CD4-positive, alpha-beta T cell (primary cell): ENCODE measurements at regions not wholly inside any gene's neighbourhood (a gene's known extent, or its start where the extent isn't known, plus 50 kb on each side); places are given as distances from the start of the nearest gene placed in this dataset.

Experiments
- ATAC-seq: fragments of 200-7000 bp; cut with Tn5 transposase; one replicate; pipeline ENCODE4 v1.10.0; 2022; ENCODE audit warnings: mild to moderate bottlenecking; ENCODE audit not compliant: poor library complexity
- CTCF ChIA-PET: fragments of 350-600 bp; sonication (Branson Sonifier 250); formaldehyde crosslinking; loops from one replicate; lab custom pipeline; 2021; ENCODE audit warnings: antibody characterized with exemption, inconsistent platforms; lab: Charles Lee
- POLR2A ChIA-PET: fragments of 350-600 bp; sonication (Branson Sonifier 250); formaldehyde crosslinking; loops from one replicate; lab custom pipeline; 2021; ENCODE audit warnings: antibody characterized with exemption, inconsistent platforms; lab: Charles Lee
- DNase-seq, 14 experiments: peaks; one replicate each; pipeline ENCODE4 v3.0.0-alpha.2; 2013 to 2020; ENCODE audit warnings: mixed read lengths in 2 of 14
- H3K27ac ChIP-seq, 2 donors: one replicate each; pipeline versions ENCODE4 v1.5.1 to v1.7.0; 2013; ENCODE audit warnings: low read length in 2 of 2, low read depth in 1 of 2, mild to moderate bottlenecking in 1 of 2
- H3K27me3 ChIP-seq, 2 experiments: 1 replicate in 1 of 2; 2 replicates in 1 of 2; pipeline versions ENCODE4 v1.6.1 to v1.7.0; 2013; ENCODE audit warnings: low read length in 2 of 2, control low read depth in 1 of 2, mild to moderate bottlenecking in 1 of 2, moderate library complexity in 1 of 2; ENCODE audit not compliant: insufficient read depth in 2 of 2, control insufficient read depth in 1 of 2
- H3K36me3 ChIP-seq: one replicate; pipeline ENCODE4 v1.6.1; 2013; ENCODE audit warnings: low read length, control low read depth; ENCODE audit not compliant: insufficient read depth
- H3K4me1 ChIP-seq: one replicate; pipeline ENCODE4 v1.6.1; 2013; ENCODE audit warnings: low read length, control low read depth; ENCODE audit not compliant: insufficient read depth
- H3K4me3 ChIP-seq: one replicate; pipeline ENCODE4 v1.5.1; 2013; ENCODE audit warnings: mild to moderate bottlenecking, low read length, moderate library complexity
- H3K9me3 ChIP-seq, 2 experiments: 1 replicate in 1 of 2; 2 replicates in 1 of 2; pipeline versions ENCODE4 v1.6.1 to v1.7.0; 2013; ENCODE audit warnings: low read length in 2 of 2, mild to moderate bottlenecking in 2 of 2, control low read depth in 1 of 2, moderate library complexity in 1 of 2; ENCODE audit not compliant: control insufficient read depth in 1 of 2, insufficient read depth in 1 of 2
- H3K27ac Mint-ChIP-seq: one replicate; pipeline ENCODE4 v1.8.0; 2020; ENCODE audit warnings: mixed read lengths
- H3K27me3 Mint-ChIP-seq: one replicate; pipeline ENCODE4 v1.8.0; 2021; ENCODE audit warnings: mixed read lengths
- H3K36me3 Mint-ChIP-seq: one replicate; pipeline ENCODE4 v1.8.0; 2021; ENCODE audit warnings: low read depth, mixed read lengths
- H3K4me1 Mint-ChIP-seq: one replicate; pipeline ENCODE4 v1.8.0; 2021; ENCODE audit warnings: low read depth, mixed read lengths
- H3K4me3 Mint-ChIP-seq: one replicate; pipeline ENCODE4 v1.8.0; 2020; ENCODE audit warnings: mild to moderate bottlenecking, mixed read lengths
- H3K9me3 Mint-ChIP-seq: one replicate; pipeline ENCODE4 v1.8.0; 2020; ENCODE audit warnings: mixed read lengths
- intact Hi-C, 2 experiments: fragments of 100-400 bp; cut with DNase I in 1 of 2; cut with micrococcal nuclease in 1 of 2; formaldehyde crosslinking; loops; one replicate each; pipeline versions ENCODE4 v1.15.1 to v1.9.0; 2023 to 2025; cut with DNase I, micrococcal nuclease
- TF ChIP-seq, protein P1 (sequence below): fragments of 200-600 bp; IDR thresholded peaks from one replicate; pipeline ENCODE4 v1.8.0; 2022; ENCODE audit warnings: antibody characterized with exemption, mild to moderate bottlenecking

DNA sequence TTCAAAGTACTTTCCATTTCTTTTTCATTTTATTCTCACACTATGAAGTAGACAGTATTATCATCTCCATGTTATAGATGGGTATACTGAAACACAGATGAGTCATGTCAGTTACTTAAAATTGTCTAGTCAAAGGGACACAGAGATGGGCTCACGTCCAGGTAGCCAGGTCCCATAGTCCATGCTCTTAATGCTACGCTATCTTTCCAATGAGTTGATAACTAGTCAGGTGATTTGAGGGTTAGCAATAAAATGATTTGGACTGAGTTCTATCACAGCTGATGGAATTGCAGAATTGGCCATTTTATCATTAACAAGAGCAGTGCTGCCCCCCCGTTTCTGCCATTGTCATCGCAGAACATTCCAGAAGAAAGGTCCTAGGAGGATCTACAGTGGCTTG is 318.9 kb downstream of the DLEU7 start:
- Histone ChIP-seq H3K27me3 (no peaks in the 10 kb centered on the region), H3K4me1 (peaks cover 17% of the 10 kb centered on the region), H3K9me3 (no peaks in the 10 kb centered on the region), H3K36me3 (no peaks in the 10 kb centered on the region), H3K27ac (no peak overlapping the region), H3K4me3 (no peak overlapping the region)
- Mint-ChIP-seq H3K27me3 (no peaks in the 10 kb centered on the region), H3K9me3 (no peaks in the 10 kb centered on the region), H3K4me3 (no peak overlapping the region), H3K27ac (no peak overlapping the region), H3K4me1 (peaks cover 32% of the 10 kb centered on the region), H3K36me3 (no peaks in the 10 kb centered on the region)
- DNase-seq: no peak
- intact Hi-C loops: no loop called here
- ChIA-PET POLR2A (no interaction called here), CTCF (no interaction called here)
- TF ChIP-seq, protein P1, sequence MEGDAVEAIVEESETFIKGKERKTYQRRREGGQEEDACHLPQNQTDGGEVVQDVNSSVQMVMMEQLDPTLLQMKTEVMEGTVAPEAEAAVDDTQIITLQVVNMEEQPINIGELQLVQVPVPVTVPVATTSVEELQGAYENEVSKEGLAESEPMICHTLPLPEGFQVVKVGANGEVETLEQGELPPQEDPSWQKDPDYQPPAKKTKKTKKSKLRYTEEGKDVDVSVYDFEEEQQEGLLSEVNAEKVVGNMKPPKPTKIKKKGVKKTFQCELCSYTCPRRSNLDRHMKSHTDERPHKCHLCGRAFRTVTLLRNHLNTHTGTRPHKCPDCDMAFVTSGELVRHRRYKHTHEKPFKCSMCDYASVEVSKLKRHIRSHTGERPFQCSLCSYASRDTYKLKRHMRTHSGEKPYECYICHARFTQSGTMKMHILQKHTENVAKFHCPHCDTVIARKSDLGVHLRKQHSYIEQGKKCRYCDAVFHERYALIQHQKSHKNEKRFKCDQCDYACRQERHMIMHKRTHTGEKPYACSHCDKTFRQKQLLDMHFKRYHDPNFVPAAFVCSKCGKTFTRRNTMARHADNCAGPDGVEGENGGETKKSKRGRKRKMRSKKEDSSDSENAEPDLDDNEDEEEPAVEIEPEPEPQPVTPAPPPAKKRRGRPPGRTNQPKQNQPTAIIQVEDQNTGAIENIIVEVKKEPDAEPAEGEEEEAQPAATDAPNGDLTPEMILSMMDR: no peak
- no peak for ATAC-seq

DNA sequence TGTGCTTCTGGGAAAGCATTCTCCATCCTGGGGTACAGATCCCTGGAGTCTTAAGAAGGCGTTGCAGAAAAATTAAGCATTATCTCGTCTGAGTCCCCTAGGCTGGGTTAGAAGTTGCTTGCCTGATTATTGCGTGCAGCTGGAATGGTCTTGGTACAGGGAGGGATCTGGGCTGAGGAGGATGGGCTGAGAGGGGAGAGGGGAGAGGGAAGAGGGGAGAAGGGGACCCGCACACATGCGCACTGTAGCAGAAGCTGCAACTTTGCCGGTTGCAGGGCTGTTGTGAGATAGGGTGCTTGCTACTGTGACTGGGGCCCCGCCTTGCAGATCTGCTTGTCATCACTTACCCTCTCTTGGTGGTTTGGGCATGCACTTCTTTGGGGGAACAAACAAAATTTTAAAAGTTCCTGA is 316.8 kb downstream of the DLEU7 start:
- Mint-ChIP-seq H3K36me3 (no peaks in the 10 kb centered on the region), H3K4me3 (no peak overlapping the region), H3K27ac (no peak overlapping the region), H3K27me3 (no peaks in the 10 kb centered on the region), H3K9me3 (no peaks in the 10 kb centered on the region), H3K4me1 (peaks cover 34% of the 10 kb centered on the region)
- Histone ChIP-seq H3K27ac (no peak overlapping the region), H3K4me3 (no peak overlapping the region), H3K36me3 (no peaks in the 10 kb centered on the region), H3K4me1 (peaks cover 18% of the 10 kb centered on the region), H3K9me3 (no peaks in the 10 kb centered on the region), H3K27me3 (no peaks in the 10 kb centered on the region)
- POLR2A ChIA-PET: interaction anchor here (0.6 kb wide), 2 partner anchors 209 to 210 kb away, joined by 3 read pairs; no protein-coding TSS in a partner anchor
- no peak for ATAC-seq
- no peak for DNase-seq
- TF ChIP-seq, protein P1: no peak
- intact Hi-C loops: no loop called here
- CTCF ChIA-PET: no interaction called here

DNA sequence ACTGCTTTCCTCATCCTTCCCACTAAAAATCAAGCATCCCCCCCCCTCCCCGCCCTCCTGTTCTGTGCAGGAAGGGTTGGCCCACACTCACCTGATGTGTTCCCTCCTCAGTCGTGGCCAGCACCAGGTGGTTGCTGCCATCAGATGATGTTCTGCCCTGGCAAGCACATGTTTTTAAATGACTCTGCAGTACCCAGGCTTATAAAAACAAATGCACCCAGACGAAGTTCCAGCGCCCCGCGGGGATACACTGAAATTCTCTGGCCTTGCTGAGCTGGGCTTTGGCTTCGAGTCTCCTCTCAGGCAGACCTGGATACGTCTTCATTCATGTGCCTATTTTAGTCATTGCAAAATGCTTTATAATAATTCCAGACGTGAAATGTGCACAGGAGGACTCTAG is 316.3 kb downstream of the DLEU7 start:
- POLR2A ChIA-PET: interaction anchor here (0.6 kb wide), 2 partner anchors 209 to 210 kb away, joined by 3 read pairs; no protein-coding TSS in a partner anchor
- no peak overlapping the region for H3K27ac Mint-ChIP-seq

More for the DNA sequence above, 316.3 kb downstream of the DLEU7 start:
- TF ChIP-seq, protein P1: no peak
- ATAC-seq: no peak
- intact Hi-C loops: no loop called here
- Histone ChIP-seq H3K4me1 (peaks cover 18% of the 10 kb centered on the region), H3K27me3 (no peaks in the 10 kb centered on the region), H3K9me3 (no peaks in the 10 kb centered on the region), H3K4me3 (no peak overlapping the region), H3K27ac (no peak overlapping the region), H3K36me3 (no peaks in the 10 kb centered on the region)
- DNase-seq: no peak
- Mint-ChIP-seq H3K9me3 (no peaks in the 10 kb centered on the region), H3K27me3 (no peaks in the 10 kb centered on the region), H3K4me1 (peaks cover 34% of the 10 kb centered on the region), H3K36me3 (no peaks in the 10 kb centered on the region), H3K4me3 (no peak overlapping the region)
- CTCF ChIA-PET: no interaction called here
